BJ (cell line): ENCODE measurements at regions not wholly inside any gene's neighbourhood (a gene's known extent, or its start where the extent isn't known, plus 50 kb on each side); places are given as distances from the start of the nearest gene placed in this dataset.

Source experiments
- CTCF ChIA-PET: fragments of 350-600 bp; formaldehyde crosslinking; extraction: SDS; loops from one replicate; lab custom pipeline; 2021; ENCODE audit warnings: antibody characterized with exemption, inconsistent platforms; lab: Yijun Ruan, JAX
- POLR2A ChIA-PET: fragments of 300-600 bp; sonication (Branson Sonifier 250); formaldehyde crosslinking; extraction: SDS; loops from one replicate; lab custom pipeline; 2021; ENCODE audit warnings: antibody characterized with exemption; lab: Charles Lee
- DNase-seq: peaks from one replicate; pipeline ENCODE4 v3.0.0-alpha.2; 2011; ENCODE audit warnings: low read depth
- H3K27me3 ChIP-seq: 2 replicates; pipeline ENCODE4 v1.6.0; 2011; ENCODE audit warnings: low read length; ENCODE audit not compliant: control insufficient read depth, insufficient read depth
- H3K36me3 ChIP-seq: 2 replicates; pipeline ENCODE4 v1.5.1; 2011; ENCODE audit warnings: low read length; ENCODE audit not compliant: control insufficient read depth, insufficient read depth
- H3K4me3 ChIP-seq: 2 replicates; pipeline ENCODE4 v1.5.1; 2011; ENCODE audit warnings: low read depth, mild to moderate bottlenecking, control low read depth, low read length
- TF ChIP-seq, protein P1 (sequence below): IDR thresholded peaks from 2 replicates; pipeline ENCODE4 v1.5.1; 2011; ENCODE audit warnings: low read depth, mild to moderate bottlenecking, control low read depth, inconsistent platforms, low read length, moderate library complexity; ENCODE audit not compliant: insufficient read depth

DNA sequence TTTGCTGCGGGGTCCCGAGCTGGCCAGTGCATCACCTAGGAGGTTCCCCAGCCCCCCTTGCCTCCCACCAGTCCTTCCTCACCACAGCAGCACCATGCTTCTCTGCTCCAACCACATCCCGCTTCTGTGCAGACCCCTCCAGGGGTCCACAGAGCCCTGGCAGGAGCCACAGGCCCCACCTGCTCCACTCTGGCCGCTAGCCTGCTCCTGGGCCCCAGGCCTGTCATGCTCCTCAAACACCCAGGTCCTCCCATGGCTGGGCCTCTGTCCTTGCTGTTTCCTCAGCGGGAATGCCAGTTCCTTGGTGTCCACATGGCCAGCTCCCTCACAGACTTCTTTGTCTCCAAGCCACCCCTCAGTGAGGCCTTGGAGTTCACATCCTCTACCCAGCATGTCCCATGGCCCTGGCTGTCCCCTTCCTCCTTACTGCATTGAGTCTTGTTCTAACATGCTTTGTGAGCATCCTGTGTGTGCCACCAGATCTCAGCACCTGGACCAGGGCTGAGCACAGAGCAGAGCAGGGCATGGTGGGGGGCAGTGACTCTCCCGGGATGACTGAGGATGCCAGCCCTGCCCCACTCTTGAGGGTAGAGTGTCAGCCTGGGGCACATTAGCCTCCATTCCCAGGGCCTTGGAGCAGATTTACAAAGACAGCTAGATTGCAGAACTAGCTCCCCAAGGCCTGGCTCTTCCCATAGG is 201.0 kb upstream of the HS6ST1 start:
- TF ChIP-seq, protein P1, sequence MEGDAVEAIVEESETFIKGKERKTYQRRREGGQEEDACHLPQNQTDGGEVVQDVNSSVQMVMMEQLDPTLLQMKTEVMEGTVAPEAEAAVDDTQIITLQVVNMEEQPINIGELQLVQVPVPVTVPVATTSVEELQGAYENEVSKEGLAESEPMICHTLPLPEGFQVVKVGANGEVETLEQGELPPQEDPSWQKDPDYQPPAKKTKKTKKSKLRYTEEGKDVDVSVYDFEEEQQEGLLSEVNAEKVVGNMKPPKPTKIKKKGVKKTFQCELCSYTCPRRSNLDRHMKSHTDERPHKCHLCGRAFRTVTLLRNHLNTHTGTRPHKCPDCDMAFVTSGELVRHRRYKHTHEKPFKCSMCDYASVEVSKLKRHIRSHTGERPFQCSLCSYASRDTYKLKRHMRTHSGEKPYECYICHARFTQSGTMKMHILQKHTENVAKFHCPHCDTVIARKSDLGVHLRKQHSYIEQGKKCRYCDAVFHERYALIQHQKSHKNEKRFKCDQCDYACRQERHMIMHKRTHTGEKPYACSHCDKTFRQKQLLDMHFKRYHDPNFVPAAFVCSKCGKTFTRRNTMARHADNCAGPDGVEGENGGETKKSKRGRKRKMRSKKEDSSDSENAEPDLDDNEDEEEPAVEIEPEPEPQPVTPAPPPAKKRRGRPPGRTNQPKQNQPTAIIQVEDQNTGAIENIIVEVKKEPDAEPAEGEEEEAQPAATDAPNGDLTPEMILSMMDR: no peak
- CTCF ChIA-PET: no interaction called here
- H3K4me3 ChIP-seq: no peak overlapping the region
- POLR2A ChIA-PET: no interaction called here
- H3K27me3 ChIP-seq: no peaks in the 10 kb centered on the region
- no peak for DNase-seq
- no peaks in the 10 kb centered on the region for H3K36me3 ChIP-seq

DNA sequence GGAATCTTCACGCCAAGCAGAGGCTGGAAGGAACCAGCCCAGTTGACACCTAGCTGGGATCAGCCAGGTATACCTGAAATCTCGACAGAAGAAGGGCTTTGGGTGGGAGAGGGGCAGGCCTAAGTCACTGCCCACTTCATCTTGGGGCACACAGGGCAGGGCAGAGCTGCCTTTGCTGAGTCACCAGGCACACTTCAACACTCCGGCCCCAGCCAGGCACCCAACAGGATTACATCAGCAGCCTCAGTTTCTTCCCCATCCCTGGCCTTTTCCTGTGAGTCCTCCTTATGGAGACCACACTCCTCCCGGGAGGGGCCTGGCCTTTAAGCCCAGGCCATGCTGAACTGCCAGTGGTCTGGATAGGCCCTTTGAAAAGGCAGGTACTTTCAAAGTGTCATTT is 201.7 kb upstream of the HS6ST1 start:
- TF ChIP-seq, protein P1: no peak
- CTCF ChIA-PET: no interaction called here
- Histone ChIP-seq H3K27me3 (no peaks in the 10 kb centered on the region), H3K36me3 (no peaks in the 10 kb centered on the region), H3K4me3 (no peak overlapping the region)
- no peak for DNase-seq
- POLR2A ChIA-PET: no interaction called here

DNA sequence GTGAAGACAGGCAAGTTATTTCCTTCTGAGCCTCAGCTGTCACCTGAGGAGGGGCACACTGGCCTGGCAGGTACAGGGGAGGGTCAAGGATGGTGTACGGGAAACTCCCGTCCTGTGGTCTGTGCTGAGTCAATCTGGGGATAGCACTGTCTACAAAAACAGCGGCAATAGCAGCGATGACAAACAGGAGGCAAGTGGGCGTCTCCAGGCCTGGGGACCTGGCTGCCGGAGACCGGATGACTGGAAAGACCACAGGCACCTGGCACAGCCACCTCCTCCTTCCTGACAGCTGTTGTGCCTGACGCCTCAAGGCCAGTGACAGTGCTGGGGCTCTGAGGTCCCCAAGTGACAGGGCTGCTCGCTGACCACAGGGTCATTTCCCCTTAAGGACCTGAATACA is 202.1 kb upstream of the HS6ST1 start:
- Histone ChIP-seq H3K27me3 (no peaks in the 10 kb centered on the region), H3K36me3 (no peaks in the 10 kb centered on the region), H3K4me3 (no peak overlapping the region)
- TF ChIP-seq, protein P1: no peak
- DNase-seq: no peak
- ChIA-PET CTCF (no interaction called here), POLR2A (no interaction called here)

DNA sequence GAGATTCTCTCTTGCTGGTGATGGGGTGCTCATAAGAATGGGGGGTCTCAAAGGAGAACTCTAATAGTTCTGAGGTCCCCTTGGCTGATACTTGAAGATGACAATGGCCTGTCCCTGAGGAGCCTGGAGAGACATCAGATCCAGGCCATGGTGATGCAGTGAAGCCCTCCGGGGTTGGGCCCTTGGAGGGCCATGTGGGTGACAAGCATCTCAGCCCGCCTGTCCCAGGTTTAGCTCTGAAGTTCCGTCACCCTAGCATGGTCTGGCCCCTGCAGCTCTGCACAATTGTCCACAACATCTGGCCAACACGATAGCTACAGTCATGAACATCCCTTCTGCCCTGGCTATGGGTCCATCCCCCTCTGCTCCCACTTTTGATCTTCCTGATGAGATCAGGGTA is 202.8 kb upstream of the HS6ST1 start:
- TF ChIP-seq, protein P1: no peak
- ChIA-PET POLR2A (no interaction called here), CTCF (interaction anchor here (1.4 kb wide), 1 partner anchor 14 kb away, joined by 3 read pairs; no protein-coding TSS in a partner anchor)
- no peaks in the 10 kb centered on the region for H3K36me3 ChIP-seq
- no peaks in the 10 kb centered on the region for H3K27me3 ChIP-seq
- no peak overlapping the region for H3K4me3 ChIP-seq
- no peak for DNase-seq

DNA sequence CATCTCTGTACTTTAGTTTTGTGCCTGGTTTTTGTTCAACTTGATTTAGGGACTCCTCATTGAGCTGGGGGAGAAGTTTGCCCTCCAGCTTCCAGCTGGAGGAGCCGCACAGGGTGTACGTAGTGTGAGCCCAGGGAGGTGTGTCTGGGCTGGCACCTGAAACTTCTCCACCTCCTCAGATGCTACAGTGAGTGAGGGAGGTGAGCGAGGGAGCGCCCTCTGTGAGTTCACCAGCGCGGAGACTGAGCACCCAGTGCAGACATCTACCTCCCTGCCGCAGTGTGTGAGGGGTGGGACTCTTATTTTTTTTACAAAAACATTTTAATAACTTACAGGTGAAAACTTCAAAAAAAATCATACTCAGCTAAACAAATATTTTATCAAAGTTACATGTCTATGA is 204.2 kb upstream of the HS6ST1 start:
- H3K4me3 ChIP-seq: no peak overlapping the region
- ChIA-PET POLR2A (no interaction called here), CTCF (no interaction called here)
- TF ChIP-seq, protein P1: no peak
- DNase-seq: no peak
- no peaks in the 10 kb centered on the region for H3K36me3 ChIP-seq
- H3K27me3 ChIP-seq: no peaks in the 10 kb centered on the region
